Neural cell (in vitro differentiated cells): ENCODE measurements at regions not wholly inside any gene's neighbourhood (a gene's known extent, or its start where the extent isn't known, plus 50 kb on each side); places are given as distances from the start of the nearest gene placed in this dataset.

Experiments used
- EP300 ChIP-seq: fragments of 450-650 bp; conservative IDR thresholded peaks from 2 replicates; pipeline ENCODE4 v1.6.1; 2014; ENCODE audit warnings: antibody characterized with exemption, mild to moderate bottlenecking, moderate library complexity; ENCODE audit not compliant: poor library complexity, severe bottlenecking
- EZH2 ChIP-seq: fragments of 200-600, 300-800 bp; shearing (Covaris generic), sonication (generic); IDR thresholded peaks from 2 replicates; pipeline ENCODE4 v1.6.1; 2014; ENCODE audit warnings: antibody characterized with exemption, low read length, borderline replicate concordance, mild to moderate bottlenecking; ENCODE audit not compliant: insufficient read depth, poor library complexity, severe bottlenecking
- MXI1 ChIP-seq: fragments of 450-650 bp; conservative IDR thresholded peaks from 2 replicates; pipeline ENCODE4 v1.6.1; 2014; ENCODE audit warnings: antibody characterized with exemption, mild to moderate bottlenecking; ENCODE audit not compliant: poor library complexity, severe bottlenecking
- POLR2AphosphoS5 ChIP-seq: IDR thresholded peaks from 2 replicates; pipeline ENCODE4 v1.6.1; 2012
- RAD21 ChIP-seq: fragments of 450-650 bp; conservative IDR thresholded peaks from 2 replicates; pipeline ENCODE4 v1.6.1; 2014; ENCODE audit warnings: antibody characterized with exemption, mild to moderate bottlenecking, moderate library complexity
- SMC3 ChIP-seq: fragments of 450-650 bp; conservative IDR thresholded peaks from 2 replicates; pipeline ENCODE4 v1.6.1; 2014; ENCODE audit warnings: antibody characterized with exemption, mild to moderate bottlenecking, moderate library complexity; ENCODE audit not compliant: poor library complexity
- TAF1 ChIP-seq: IDR thresholded peaks from 2 replicates; pipeline ENCODE4 v1.6.1; 2012; ENCODE audit warnings: low read depth
- TF ChIP-seq, protein P1 (sequence below): fragments of 450-650 bp; IDR thresholded peaks from 2 replicates; pipeline ENCODE4 v1.5.1; 2014; ENCODE audit warnings: antibody characterized with exemption, mild to moderate bottlenecking, moderate library complexity; ENCODE audit not compliant: poor library complexity, severe bottlenecking
- TF ChIP-seq, protein P2 (sequence below): IDR thresholded peaks from 2 replicates; pipeline ENCODE4 v1.6.1; 2012; ENCODE audit warnings: borderline replicate concordance

DNA sequence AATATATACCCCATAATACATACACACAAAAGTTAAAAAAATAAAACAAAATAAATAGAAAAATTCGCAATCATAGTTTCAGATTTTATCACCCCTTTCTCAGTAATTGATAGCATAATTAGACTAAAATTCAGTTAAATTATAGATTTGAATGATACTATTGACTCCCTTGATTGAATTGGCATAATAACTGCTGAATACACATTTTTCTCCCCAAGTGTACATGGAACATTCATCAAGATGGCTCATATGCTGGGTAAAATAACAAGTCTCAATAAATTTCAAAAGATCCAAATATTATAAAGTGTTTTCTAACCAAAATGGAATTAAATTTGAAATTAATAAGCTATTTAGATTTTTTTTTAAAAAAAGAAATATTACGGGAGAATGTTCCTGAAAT lies 616.1 kb downstream of the MAFB start:
- TF ChIP-seq, protein P1, sequence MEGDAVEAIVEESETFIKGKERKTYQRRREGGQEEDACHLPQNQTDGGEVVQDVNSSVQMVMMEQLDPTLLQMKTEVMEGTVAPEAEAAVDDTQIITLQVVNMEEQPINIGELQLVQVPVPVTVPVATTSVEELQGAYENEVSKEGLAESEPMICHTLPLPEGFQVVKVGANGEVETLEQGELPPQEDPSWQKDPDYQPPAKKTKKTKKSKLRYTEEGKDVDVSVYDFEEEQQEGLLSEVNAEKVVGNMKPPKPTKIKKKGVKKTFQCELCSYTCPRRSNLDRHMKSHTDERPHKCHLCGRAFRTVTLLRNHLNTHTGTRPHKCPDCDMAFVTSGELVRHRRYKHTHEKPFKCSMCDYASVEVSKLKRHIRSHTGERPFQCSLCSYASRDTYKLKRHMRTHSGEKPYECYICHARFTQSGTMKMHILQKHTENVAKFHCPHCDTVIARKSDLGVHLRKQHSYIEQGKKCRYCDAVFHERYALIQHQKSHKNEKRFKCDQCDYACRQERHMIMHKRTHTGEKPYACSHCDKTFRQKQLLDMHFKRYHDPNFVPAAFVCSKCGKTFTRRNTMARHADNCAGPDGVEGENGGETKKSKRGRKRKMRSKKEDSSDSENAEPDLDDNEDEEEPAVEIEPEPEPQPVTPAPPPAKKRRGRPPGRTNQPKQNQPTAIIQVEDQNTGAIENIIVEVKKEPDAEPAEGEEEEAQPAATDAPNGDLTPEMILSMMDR = no peak
- no peak for TF ChIP-seq EZH2
- TF ChIP-seq, protein P2, sequence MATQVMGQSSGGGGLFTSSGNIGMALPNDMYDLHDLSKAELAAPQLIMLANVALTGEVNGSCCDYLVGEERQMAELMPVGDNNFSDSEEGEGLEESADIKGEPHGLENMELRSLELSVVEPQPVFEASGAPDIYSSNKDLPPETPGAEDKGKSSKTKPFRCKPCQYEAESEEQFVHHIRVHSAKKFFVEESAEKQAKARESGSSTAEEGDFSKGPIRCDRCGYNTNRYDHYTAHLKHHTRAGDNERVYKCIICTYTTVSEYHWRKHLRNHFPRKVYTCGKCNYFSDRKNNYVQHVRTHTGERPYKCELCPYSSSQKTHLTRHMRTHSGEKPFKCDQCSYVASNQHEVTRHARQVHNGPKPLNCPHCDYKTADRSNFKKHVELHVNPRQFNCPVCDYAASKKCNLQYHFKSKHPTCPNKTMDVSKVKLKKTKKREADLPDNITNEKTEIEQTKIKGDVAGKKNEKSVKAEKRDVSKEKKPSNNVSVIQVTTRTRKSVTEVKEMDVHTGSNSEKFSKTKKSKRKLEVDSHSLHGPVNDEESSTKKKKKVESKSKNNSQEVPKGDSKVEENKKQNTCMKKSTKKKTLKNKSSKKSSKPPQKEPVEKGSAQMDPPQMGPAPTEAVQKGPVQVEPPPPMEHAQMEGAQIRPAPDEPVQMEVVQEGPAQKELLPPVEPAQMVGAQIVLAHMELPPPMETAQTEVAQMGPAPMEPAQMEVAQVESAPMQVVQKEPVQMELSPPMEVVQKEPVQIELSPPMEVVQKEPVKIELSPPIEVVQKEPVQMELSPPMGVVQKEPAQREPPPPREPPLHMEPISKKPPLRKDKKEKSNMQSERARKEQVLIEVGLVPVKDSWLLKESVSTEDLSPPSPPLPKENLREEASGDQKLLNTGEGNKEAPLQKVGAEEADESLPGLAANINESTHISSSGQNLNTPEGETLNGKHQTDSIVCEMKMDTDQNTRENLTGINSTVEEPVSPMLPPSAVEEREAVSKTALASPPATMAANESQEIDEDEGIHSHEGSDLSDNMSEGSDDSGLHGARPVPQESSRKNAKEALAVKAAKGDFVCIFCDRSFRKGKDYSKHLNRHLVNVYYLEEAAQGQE = no peak
- no peak for TF ChIP-seq POLR2AphosphoS5
- no peak for TF ChIP-seq RAD21
- no peak for TF ChIP-seq TAF1
- no peak for TF ChIP-seq EP300
- TF ChIP-seq SMC3 = no peak
- TF ChIP-seq MXI1 = no peak
